ENCODE measurements at regions not wholly inside any gene's neighbourhood (a gene's known extent, or its start where the extent isn't known, plus 50 kb on each side); places are given as distances from the start of the nearest gene placed in this dataset.

- Histone ChIP-seq H3K9ac (ENCODE audit: low read length) (no peak overlapping the region), H3K36me3 (ENCODE audit: insufficient read depth, low read length) (no peaks in the 10 kb centered on the region), H3K4me3 (ENCODE audit: low read depth in 1 of 2, low read length in 2 of 2) (no peak overlapping the region), H3K27ac (ENCODE audit: low read depth, low read length) (no peak overlapping the region), H3K9me3 (ENCODE audit: low read length) (no peaks in the 10 kb centered on the region), H3K27me3 (ENCODE audit: control insufficient read depth in 1 of 2, insufficient read depth in 2 of 2, low read length in 2 of 2) (no peaks in the 10 kb centered on the region), H3K4me1 (ENCODE audit: insufficient read depth, low read length) (no peaks in the 10 kb centered on the region)
These were observed 654.5 kb upstream of the COBL start for GRCh38 chr7:51970961-51971665.

- Histone ChIP-seq H3K4me3 (ENCODE audit: low read depth in 1 of 2, low read length in 2 of 2) (no peak overlapping the region), H3K9me3 (ENCODE audit: low read length) (no peaks in the 10 kb centered on the region), H3K9ac (ENCODE audit: low read length) (no peak overlapping the region), H3K27me3 (ENCODE audit: control insufficient read depth in 1 of 2, insufficient read depth in 2 of 2, low read length in 2 of 2) (no peaks in the 10 kb centered on the region), H3K36me3 (ENCODE audit: insufficient read depth, low read length) (no peaks in the 10 kb centered on the region), H3K4me1 (ENCODE audit: insufficient read depth, low read length) (no peaks in the 10 kb centered on the region), H3K27ac (ENCODE audit: low read depth, low read length) (no peak overlapping the region)
These were observed 651.9 kb upstream of the COBL start for GRCh38 chr7:51968461-51968860.

- no peaks in the 10 kb centered on the region for H3K4me1 ChIP-seq (ENCODE audit: insufficient read depth, low read length)
- H3K4me3 ChIP-seq (ENCODE audit: low read depth in 1 of 2, low read length in 2 of 2), result no peak overlapping the region
- H3K27ac ChIP-seq (ENCODE audit: low read depth, low read length), result no peak overlapping the region
- no peaks in the 10 kb centered on the region for H3K9me3 ChIP-seq (ENCODE audit: low read length)
- no peaks in the 10 kb centered on the region for H3K36me3 ChIP-seq (ENCODE audit: insufficient read depth, low read length)
- no peaks in the 10 kb centered on the region for H3K27me3 ChIP-seq (ENCODE audit: control insufficient read depth in 1 of 2, insufficient read depth in 2 of 2, low read length in 2 of 2)
- H3K9ac ChIP-seq (ENCODE audit: low read length), result no peak overlapping the region
These were observed 648.8 kb upstream of the COBL start for GRCh38 chr7:51965454-51965853.

- H3K9me3 ChIP-seq (ENCODE audit: low read length), result no peaks in the 10 kb centered on the region
- no peak overlapping the region for H3K4me3 ChIP-seq (ENCODE audit: low read depth in 1 of 2, low read length in 2 of 2)
- no peaks in the 10 kb centered on the region for H3K27me3 ChIP-seq (ENCODE audit: control insufficient read depth in 1 of 2, insufficient read depth in 2 of 2, low read length in 2 of 2)
- H3K9ac ChIP-seq (ENCODE audit: low read length), result no peak overlapping the region
- no peaks in the 10 kb centered on the region for H3K36me3 ChIP-seq (ENCODE audit: insufficient read depth, low read length)
- no peak overlapping the region for H3K27ac ChIP-seq (ENCODE audit: low read depth, low read length)
- no peaks in the 10 kb centered on the region for H3K4me1 ChIP-seq (ENCODE audit: insufficient read depth, low read length)
These were observed 645.2 kb upstream of the COBL start for GRCh38 chr7:51961804-51962203.

GRCh38 chr7:51950813-51951212, 634.2 kb upstream of the COBL start:
- Histone ChIP-seq H3K9me3 (ENCODE audit: low read length) (no peaks in the 10 kb centered on the region), H3K9ac (ENCODE audit: low read length) (no peak overlapping the region), H3K4me1 (ENCODE audit: insufficient read depth, low read length) (no peaks in the 10 kb centered on the region), H3K27me3 (ENCODE audit: control insufficient read depth in 1 of 2, insufficient read depth in 2 of 2, low read length in 2 of 2) (no peaks in the 10 kb centered on the region), H3K36me3 (ENCODE audit: insufficient read depth, low read length) (no peaks in the 10 kb centered on the region), H3K27ac (ENCODE audit: low read depth, low read length) (no peak overlapping the region), H3K4me3 (ENCODE audit: low read depth in 1 of 2, low read length in 2 of 2) (no peak overlapping the region)

- Histone ChIP-seq H3K36me3 (ENCODE audit: insufficient read depth, low read length) (no peaks in the 10 kb centered on the region), H3K9me3 (ENCODE audit: low read length) (no peaks in the 10 kb centered on the region), H3K4me1 (ENCODE audit: insufficient read depth, low read length) (no peaks in the 10 kb centered on the region), H3K9ac (ENCODE audit: low read length) (no peak overlapping the region), H3K27ac (ENCODE audit: low read depth, low read length) (no peak overlapping the region), H3K4me3 (ENCODE audit: low read depth in 1 of 2, low read length in 2 of 2) (no peak overlapping the region), H3K27me3 (ENCODE audit: control insufficient read depth in 1 of 2, insufficient read depth in 2 of 2, low read length in 2 of 2) (no peaks in the 10 kb centered on the region)
These were observed 633.4 kb upstream of the COBL start for GRCh38 chr7:51949726-51950644.

- no peak overlapping the region for H3K4me3 ChIP-seq (ENCODE audit: low read depth in 1 of 2, low read length in 2 of 2)
- no peaks in the 10 kb centered on the region for H3K4me1 ChIP-seq (ENCODE audit: insufficient read depth, low read length)
- no peak overlapping the region for H3K9ac ChIP-seq (ENCODE audit: low read length)
- no peak overlapping the region for H3K27ac ChIP-seq (ENCODE audit: low read depth, low read length)
- H3K27me3 ChIP-seq (ENCODE audit: control insufficient read depth in 1 of 2, insufficient read depth in 2 of 2, low read length in 2 of 2), result no peaks in the 10 kb centered on the region
- H3K36me3 ChIP-seq (ENCODE audit: insufficient read depth, low read length), result no peaks in the 10 kb centered on the region
- H3K9me3 ChIP-seq (ENCODE audit: low read length), result no peaks in the 10 kb centered on the region
These were observed 614.2 kb upstream of the COBL start for GRCh38 chr7:51930834-51931233.

- no peaks in the 10 kb centered on the region for H3K36me3 ChIP-seq (ENCODE audit: insufficient read depth, low read length)
- H3K4me3 ChIP-seq (ENCODE audit: low read depth in 1 of 2, low read length in 2 of 2), result no peak overlapping the region
- no peak overlapping the region for H3K9ac ChIP-seq (ENCODE audit: low read length)
- H3K9me3 ChIP-seq (ENCODE audit: low read length), result no peaks in the 10 kb centered on the region
- H3K27ac ChIP-seq (ENCODE audit: low read depth, low read length), result no peak overlapping the region
- H3K27me3 ChIP-seq (ENCODE audit: control insufficient read depth in 1 of 2, insufficient read depth in 2 of 2, low read length in 2 of 2), result no peaks in the 10 kb centered on the region
- H3K4me1 ChIP-seq (ENCODE audit: insufficient read depth, low read length), result no peaks in the 10 kb centered on the region
These were observed 613.2 kb upstream of the COBL start for GRCh38 chr7:51929818-51930217.

- no peak overlapping the region for H3K9ac ChIP-seq (ENCODE audit: low read length)
- no peaks in the 10 kb centered on the region for H3K36me3 ChIP-seq (ENCODE audit: insufficient read depth, low read length)
- H3K27ac ChIP-seq (ENCODE audit: low read depth, low read length), result no peak overlapping the region
- no peaks in the 10 kb centered on the region for H3K4me1 ChIP-seq (ENCODE audit: insufficient read depth, low read length)
- H3K9me3 ChIP-seq (ENCODE audit: low read length), result no peaks in the 10 kb centered on the region
- no peak overlapping the region for H3K4me3 ChIP-seq (ENCODE audit: low read depth in 1 of 2, low read length in 2 of 2)
- no peaks in the 10 kb centered on the region for H3K27me3 ChIP-seq (ENCODE audit: control insufficient read depth in 1 of 2, insufficient read depth in 2 of 2, low read length in 2 of 2)
These were observed 611.1 kb upstream of the COBL start for GRCh38 chr7:51927738-51928137.

GRCh38 chr7:51918581-51918980, 602.0 kb upstream of the COBL start:
- no peak overlapping the region for H3K27ac ChIP-seq (ENCODE audit: low read depth, low read length)
- H3K36me3 ChIP-seq (ENCODE audit: insufficient read depth, low read length), result no peaks in the 10 kb centered on the region
- H3K4me3 ChIP-seq (ENCODE audit: low read depth in 1 of 2, low read length in 2 of 2), result no peak overlapping the region
- no peaks in the 10 kb centered on the region for H3K9me3 ChIP-seq (ENCODE audit: low read length)
- H3K27me3 ChIP-seq (ENCODE audit: control insufficient read depth in 1 of 2, insufficient read depth in 2 of 2, low read length in 2 of 2), result no peaks in the 10 kb centered on the region
- H3K4me1 ChIP-seq (ENCODE audit: insufficient read depth, low read length), result no peaks in the 10 kb centered on the region
- H3K9ac ChIP-seq (ENCODE audit: low read length), result no peak overlapping the region

- Histone ChIP-seq H3K4me3 (ENCODE audit: low read depth in 1 of 2, low read length in 2 of 2) (no peak overlapping the region), H3K9ac (ENCODE audit: low read length) (no peak overlapping the region), H3K27ac (ENCODE audit: low read depth, low read length) (no peak overlapping the region), H3K4me1 (ENCODE audit: insufficient read depth, low read length) (no peaks in the 10 kb centered on the region), H3K9me3 (ENCODE audit: low read length) (no peaks in the 10 kb centered on the region), H3K27me3 (ENCODE audit: control insufficient read depth in 1 of 2, insufficient read depth in 2 of 2, low read length in 2 of 2) (no peaks in the 10 kb centered on the region), H3K36me3 (ENCODE audit: insufficient read depth, low read length) (no peaks in the 10 kb centered on the region)
These were observed 584.9 kb upstream of the COBL start for GRCh38 chr7:51901489-51901840.
